Neural cell (in vitro differentiated cells): ENCODE measurements at regions not wholly inside any gene's neighbourhood (a gene's known extent, or its start where the extent isn't known, plus 50 kb on each side); places are given as distances from the start of the nearest gene placed in this dataset.

Source experiments
- H2AFZ ChIP-seq: fragments of 200-600, 300-800 bp; sonication (generic), shearing (Covaris generic); 2 replicates; pipeline ENCODE4 v1.6.0; 2014; ENCODE audit warnings: low read depth, mild to moderate bottlenecking, antibody characterized with exemption, low read length, moderate library complexity
- H3F3A ChIP-seq: fragments of 200-600 bp; shearing (Covaris generic); 2 replicates; pipeline ENCODE4 v1.6.1; 2016; ENCODE audit warnings: mild to moderate bottlenecking, moderate library complexity, mixed read lengths, antibody characterized with exemption, low read length; ENCODE audit not compliant: insufficient read depth, poor library complexity, severe bottlenecking
- H3K27ac ChIP-seq: fragments of 200-600, 300-800 bp; sonication (generic), shearing (Covaris generic); 2 replicates; pipeline ENCODE4 v1.5.1; 2014; ENCODE audit warnings: mild to moderate bottlenecking, low read length, moderate library complexity
- H3K27me3 ChIP-seq: fragments of 300-800, 200-600 bp; sonication (generic), shearing (Covaris generic); 2 replicates; pipeline ENCODE4 v1.6.0; 2014; ENCODE audit warnings: mild to moderate bottlenecking, low read depth, low read length, moderate library complexity; ENCODE audit not compliant: insufficient read depth
- H3K36me3 ChIP-seq: fragments of 300-800, 200-600 bp; sonication (generic), shearing (Covaris generic); 2 replicates; pipeline ENCODE4 v1.5.1; 2014; ENCODE audit warnings: mild to moderate bottlenecking, antibody characterized with exemption, low read length, moderate library complexity; ENCODE audit not compliant: insufficient read depth
- H3K4me2 ChIP-seq: fragments of 300-800, 200-600 bp; sonication (generic), shearing (Covaris generic); 2 replicates; pipeline ENCODE4 v1.6.0; 2014; ENCODE audit warnings: mild to moderate bottlenecking, low read length
- H3K4me3 ChIP-seq: fragments of 300-800, 200-600 bp; sonication (generic), shearing (Covaris generic); 2 replicates; pipeline ENCODE4 v1.5.1; 2014; ENCODE audit warnings: mild to moderate bottlenecking, low read length, moderate library complexity
- H3K79me2 ChIP-seq: fragments of 200-600 bp; shearing (Covaris generic); replicated peaks from 2 replicates; pipeline ENCODE4 v1.6.0; 2014; ENCODE audit warnings: mild to moderate bottlenecking, low read length, moderate library complexity; ENCODE audit not compliant: insufficient read depth
- H3K9ac ChIP-seq: fragments of 300-800, 200-600 bp; sonication (generic), shearing (Covaris generic); 2 replicates; pipeline ENCODE4 v1.6.1; 2016; ENCODE audit warnings: mild to moderate bottlenecking, low read length, mixed read lengths
- H3K9me2 ChIP-seq: fragments of 200-600 bp; shearing (Covaris generic); 2 replicates; pipeline ENCODE4 v1.6.1; 2016; ENCODE audit warnings: mild to moderate bottlenecking, low read length, mixed read lengths; ENCODE audit not compliant: insufficient read depth
- H3K9me3 ChIP-seq: fragments of 200-600, 300-800 bp; sonication (generic), shearing (Covaris generic); 2 replicates; pipeline ENCODE4 v1.6.1; 2016; ENCODE audit warnings: mild to moderate bottlenecking, mixed run types, low read length, moderate library complexity, mixed read lengths
- H4K20me1 ChIP-seq: fragments of 200-600 bp; shearing (Covaris generic); 2 replicates; pipeline ENCODE4 v1.6.1; 2016; ENCODE audit warnings: mild to moderate bottlenecking, mixed run types; ENCODE audit not compliant: insufficient read depth
- EP300 ChIP-seq: fragments of 450-650 bp; conservative IDR thresholded peaks from 2 replicates; pipeline ENCODE4 v1.6.1; 2014; ENCODE audit warnings: antibody characterized with exemption, mild to moderate bottlenecking, moderate library complexity; ENCODE audit not compliant: poor library complexity, severe bottlenecking
- EZH2 ChIP-seq: fragments of 200-600, 300-800 bp; shearing (Covaris generic), sonication (generic); IDR thresholded peaks from 2 replicates; pipeline ENCODE4 v1.6.1; 2014; ENCODE audit warnings: antibody characterized with exemption, low read length, borderline replicate concordance, mild to moderate bottlenecking; ENCODE audit not compliant: insufficient read depth, poor library complexity, severe bottlenecking
- MXI1 ChIP-seq: fragments of 450-650 bp; conservative IDR thresholded peaks from 2 replicates; pipeline ENCODE4 v1.6.1; 2014; ENCODE audit warnings: antibody characterized with exemption, mild to moderate bottlenecking; ENCODE audit not compliant: poor library complexity, severe bottlenecking
- POLR2AphosphoS5 ChIP-seq: IDR thresholded peaks from 2 replicates; pipeline ENCODE4 v1.6.1; 2012
- RAD21 ChIP-seq: fragments of 450-650 bp; conservative IDR thresholded peaks from 2 replicates; pipeline ENCODE4 v1.6.1; 2014; ENCODE audit warnings: antibody characterized with exemption, mild to moderate bottlenecking, moderate library complexity
- SMC3 ChIP-seq: fragments of 450-650 bp; conservative IDR thresholded peaks from 2 replicates; pipeline ENCODE4 v1.6.1; 2014; ENCODE audit warnings: antibody characterized with exemption, mild to moderate bottlenecking, moderate library complexity; ENCODE audit not compliant: poor library complexity
- TAF1 ChIP-seq: IDR thresholded peaks from 2 replicates; pipeline ENCODE4 v1.6.1; 2012; ENCODE audit warnings: low read depth
- TF ChIP-seq, protein P1 (sequence below): fragments of 450-650 bp; IDR thresholded peaks from 2 replicates; pipeline ENCODE4 v1.5.1; 2014; ENCODE audit warnings: antibody characterized with exemption, mild to moderate bottlenecking, moderate library complexity; ENCODE audit not compliant: poor library complexity, severe bottlenecking
- TF ChIP-seq, protein P2 (sequence below): IDR thresholded peaks from 2 replicates; pipeline ENCODE4 v1.6.1; 2012; ENCODE audit warnings: borderline replicate concordance

DNA sequence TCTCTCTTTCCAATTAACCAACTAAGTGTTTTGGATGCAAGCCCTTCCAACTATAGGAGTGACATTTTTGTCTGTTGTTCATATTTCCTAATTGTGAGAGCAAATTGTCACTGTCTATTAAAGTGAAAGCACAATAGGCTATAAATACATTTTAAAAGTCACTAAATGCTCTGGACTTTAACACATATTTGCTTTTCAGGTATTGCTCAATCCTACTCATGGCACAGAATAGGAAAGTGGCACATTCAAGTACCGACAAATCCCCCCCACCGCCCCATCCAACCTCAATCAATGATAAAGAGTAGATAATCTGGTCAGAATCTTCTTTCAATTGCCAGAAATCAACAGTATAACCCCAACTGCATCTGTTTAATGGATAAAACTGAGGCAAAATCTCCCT lies 419.8 kb downstream of the PLK2 start:
- H3K36me3 ChIP-seq: no peaks in the 10 kb centered on the region
- no peaks in the 10 kb centered on the region for H3K9me3 ChIP-seq
- H3K27ac ChIP-seq: no peak overlapping the region
- TF ChIP-seq RAD21 (no peak), TAF1 (no peak), MXI1 (no peak), SMC3 (no peak), POLR2AphosphoS5 (no peak), EZH2 (no peak), EP300 (no peak)
- TF ChIP-seq, protein P1, sequence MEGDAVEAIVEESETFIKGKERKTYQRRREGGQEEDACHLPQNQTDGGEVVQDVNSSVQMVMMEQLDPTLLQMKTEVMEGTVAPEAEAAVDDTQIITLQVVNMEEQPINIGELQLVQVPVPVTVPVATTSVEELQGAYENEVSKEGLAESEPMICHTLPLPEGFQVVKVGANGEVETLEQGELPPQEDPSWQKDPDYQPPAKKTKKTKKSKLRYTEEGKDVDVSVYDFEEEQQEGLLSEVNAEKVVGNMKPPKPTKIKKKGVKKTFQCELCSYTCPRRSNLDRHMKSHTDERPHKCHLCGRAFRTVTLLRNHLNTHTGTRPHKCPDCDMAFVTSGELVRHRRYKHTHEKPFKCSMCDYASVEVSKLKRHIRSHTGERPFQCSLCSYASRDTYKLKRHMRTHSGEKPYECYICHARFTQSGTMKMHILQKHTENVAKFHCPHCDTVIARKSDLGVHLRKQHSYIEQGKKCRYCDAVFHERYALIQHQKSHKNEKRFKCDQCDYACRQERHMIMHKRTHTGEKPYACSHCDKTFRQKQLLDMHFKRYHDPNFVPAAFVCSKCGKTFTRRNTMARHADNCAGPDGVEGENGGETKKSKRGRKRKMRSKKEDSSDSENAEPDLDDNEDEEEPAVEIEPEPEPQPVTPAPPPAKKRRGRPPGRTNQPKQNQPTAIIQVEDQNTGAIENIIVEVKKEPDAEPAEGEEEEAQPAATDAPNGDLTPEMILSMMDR: no peak
- TF ChIP-seq, protein P2, sequence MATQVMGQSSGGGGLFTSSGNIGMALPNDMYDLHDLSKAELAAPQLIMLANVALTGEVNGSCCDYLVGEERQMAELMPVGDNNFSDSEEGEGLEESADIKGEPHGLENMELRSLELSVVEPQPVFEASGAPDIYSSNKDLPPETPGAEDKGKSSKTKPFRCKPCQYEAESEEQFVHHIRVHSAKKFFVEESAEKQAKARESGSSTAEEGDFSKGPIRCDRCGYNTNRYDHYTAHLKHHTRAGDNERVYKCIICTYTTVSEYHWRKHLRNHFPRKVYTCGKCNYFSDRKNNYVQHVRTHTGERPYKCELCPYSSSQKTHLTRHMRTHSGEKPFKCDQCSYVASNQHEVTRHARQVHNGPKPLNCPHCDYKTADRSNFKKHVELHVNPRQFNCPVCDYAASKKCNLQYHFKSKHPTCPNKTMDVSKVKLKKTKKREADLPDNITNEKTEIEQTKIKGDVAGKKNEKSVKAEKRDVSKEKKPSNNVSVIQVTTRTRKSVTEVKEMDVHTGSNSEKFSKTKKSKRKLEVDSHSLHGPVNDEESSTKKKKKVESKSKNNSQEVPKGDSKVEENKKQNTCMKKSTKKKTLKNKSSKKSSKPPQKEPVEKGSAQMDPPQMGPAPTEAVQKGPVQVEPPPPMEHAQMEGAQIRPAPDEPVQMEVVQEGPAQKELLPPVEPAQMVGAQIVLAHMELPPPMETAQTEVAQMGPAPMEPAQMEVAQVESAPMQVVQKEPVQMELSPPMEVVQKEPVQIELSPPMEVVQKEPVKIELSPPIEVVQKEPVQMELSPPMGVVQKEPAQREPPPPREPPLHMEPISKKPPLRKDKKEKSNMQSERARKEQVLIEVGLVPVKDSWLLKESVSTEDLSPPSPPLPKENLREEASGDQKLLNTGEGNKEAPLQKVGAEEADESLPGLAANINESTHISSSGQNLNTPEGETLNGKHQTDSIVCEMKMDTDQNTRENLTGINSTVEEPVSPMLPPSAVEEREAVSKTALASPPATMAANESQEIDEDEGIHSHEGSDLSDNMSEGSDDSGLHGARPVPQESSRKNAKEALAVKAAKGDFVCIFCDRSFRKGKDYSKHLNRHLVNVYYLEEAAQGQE: no peak
- H4K20me1 ChIP-seq: no peaks in the 10 kb centered on the region
- H3K27me3 ChIP-seq: no peaks in the 10 kb centered on the region
- no peaks in the 10 kb centered on the region for H3K9me2 ChIP-seq
- no peaks in the 10 kb centered on the region for H3F3A ChIP-seq
- no peaks in the 10 kb centered on the region for H3K79me2 ChIP-seq
- no peak overlapping the region for H3K9ac ChIP-seq
- H3K4me2 ChIP-seq: no peak overlapping the region
- H3K4me3 ChIP-seq: no peak overlapping the region
- H2AFZ ChIP-seq: no peak overlapping the region

DNA sequence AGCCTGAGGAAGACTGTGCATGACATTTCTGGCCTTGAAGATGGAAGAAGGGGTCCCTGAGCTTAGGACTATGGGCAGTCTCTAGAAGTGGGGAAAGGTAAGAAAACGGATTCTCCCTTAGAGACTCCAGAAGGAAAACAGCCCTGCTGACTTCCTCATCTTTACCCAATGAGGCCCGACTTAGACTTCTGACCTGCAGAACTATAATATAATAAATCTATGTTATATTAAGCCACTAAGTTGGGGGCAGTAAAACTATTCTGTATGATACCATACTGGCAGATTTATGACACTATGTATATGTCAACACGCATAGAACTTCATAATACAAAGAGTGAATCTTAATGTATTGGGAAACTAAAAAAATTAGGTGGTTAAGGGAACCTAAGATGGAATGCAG lies 422.0 kb downstream of the PLK2 start:
- H3K4me3 ChIP-seq: no peak overlapping the region
- no peak overlapping the region for H3K27ac ChIP-seq
- H3K9me2 ChIP-seq: no peaks in the 10 kb centered on the region
- H3K27me3 ChIP-seq: no peaks in the 10 kb centered on the region
- no peak overlapping the region for H3K9ac ChIP-seq
- TF ChIP-seq, protein P1: no peak
- TF ChIP-seq EZH2 (no peak), POLR2AphosphoS5 (no peak), EP300 (no peak), TAF1 (no peak), MXI1 (no peak), SMC3 (no peak), RAD21 (no peak)
- TF ChIP-seq, protein P2: no peak
- no peaks in the 10 kb centered on the region for H3K9me3 ChIP-seq
- no peak overlapping the region for H3K4me2 ChIP-seq
- H3F3A ChIP-seq: no peaks in the 10 kb centered on the region
- H4K20me1 ChIP-seq: no peaks in the 10 kb centered on the region
- H3K79me2 ChIP-seq: no peaks in the 10 kb centered on the region
- H3K36me3 ChIP-seq: no peaks in the 10 kb centered on the region
- H2AFZ ChIP-seq: no peak overlapping the region
